ENCODE measurements at regions not wholly inside any gene's neighbourhood (a gene's known extent, or its start where the extent isn't known, plus 50 kb on each side); places are given as distances from the start of the nearest gene placed in this dataset.

DNA sequence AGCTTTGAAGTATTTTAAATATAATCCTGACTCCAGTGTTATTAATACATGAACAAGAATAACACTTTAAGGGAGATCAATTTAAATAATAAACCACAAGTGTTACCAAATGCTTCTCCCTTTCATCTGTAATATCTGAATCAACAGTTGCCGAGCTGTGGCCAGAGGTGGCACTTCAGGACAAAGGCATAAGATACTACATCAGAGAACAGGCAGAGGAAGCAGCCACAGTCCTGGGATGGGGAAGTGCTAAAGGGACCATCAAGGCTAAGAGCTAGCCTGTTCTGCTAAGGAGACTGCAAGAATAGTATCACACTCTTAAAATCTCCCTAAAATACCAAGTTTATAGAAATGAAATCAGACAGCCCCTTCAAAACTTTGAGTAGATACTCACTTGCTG, 378.2 kb upstream of the PRKCQ start:
- TF ChIP-seq EZH2phosphoT487 (IDR thresholded peaks at IDR 0.05; ENCODE audit: insufficient read depth, low read depth) (no peak), EZH2 (IDR thresholded peaks at IDR 0.05; ENCODE audit: insufficient read depth, poor library complexity, severe bottlenecking) (no peak)
- Histone ChIP-seq H3K36me3 (ENCODE audit: low read depth) (no peaks in the 10 kb centered on the region), H3K4me2 (ENCODE audit: unreplicated experiment) (no peak overlapping the region), H3K27ac (no peak overlapping the region), H3K9me3 (ENCODE audit: low read depth) (no peaks in the 10 kb centered on the region), H3F3A (ENCODE audit: insufficient read depth) (no peaks in the 10 kb centered on the region), H3K4me3 (no peak overlapping the region), H3K79me2 (ENCODE audit: insufficient read depth) (no peaks in the 10 kb centered on the region), H3K4me1 (ENCODE audit: insufficient read depth) (no peaks in the 10 kb centered on the region), H3K27me3 (replicated peaks; ENCODE audit: insufficient read depth) (no peaks in the 10 kb centered on the region), H3K9me2 (ENCODE audit: insufficient read depth) (no peaks in the 10 kb centered on the region), H2AFZ (no peak overlapping the region), H3K9ac (no peak overlapping the region), H4K20me1 (ENCODE audit: insufficient read depth) (no peaks in the 10 kb centered on the region)
- in situ Hi-C loops (cut with MboI) = no loop called here
- DNase-seq = no peak
- WGBS, 2 experiments (ENCODE audit: low coverage in 1 of 2, low lambda C conversion rate in 2 of 2, missing lambda C conversion rate in 2 of 2) = 23 to 32% methylated on average over 1 of the region's 1 CpG

DNA sequence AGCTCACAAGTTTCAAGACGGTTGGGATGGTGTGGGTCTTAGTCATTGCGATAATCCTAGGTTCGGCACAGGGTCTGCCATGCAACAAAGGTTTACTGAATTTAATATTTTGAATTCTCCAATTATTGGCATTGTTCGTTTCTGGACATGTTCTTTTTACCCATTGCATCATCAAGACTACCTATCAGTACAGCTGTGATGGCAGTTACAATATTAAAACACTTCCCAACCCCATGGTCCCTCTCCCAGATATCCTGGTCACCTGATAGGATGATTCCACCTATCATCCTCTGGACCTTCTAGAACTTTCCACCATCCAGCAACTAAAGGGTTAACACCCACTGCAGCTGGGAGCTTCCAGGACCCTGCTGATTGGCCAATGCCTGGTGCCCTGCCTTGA, 377.8 kb upstream of the PRKCQ start:
- H3K79me2 ChIP-seq (ENCODE audit: insufficient read depth) = no peaks in the 10 kb centered on the region
- no peaks in the 10 kb centered on the region for H3K4me1 ChIP-seq (ENCODE audit: insufficient read depth)
- H3K27me3 ChIP-seq (replicated peaks; ENCODE audit: insufficient read depth) = no peaks in the 10 kb centered on the region
- no peak overlapping the region for H3K4me2 ChIP-seq (ENCODE audit: unreplicated experiment)
- DNase-seq = no peak
- in situ Hi-C loops (cut with MboI) = no loop called here
- H3K4me3 ChIP-seq = no peak overlapping the region
- no peak overlapping the region for H3K9ac ChIP-seq
- TF ChIP-seq EZH2phosphoT487 (IDR thresholded peaks at IDR 0.05; ENCODE audit: insufficient read depth, low read depth) (no peak), EZH2 (IDR thresholded peaks at IDR 0.05; ENCODE audit: insufficient read depth, poor library complexity, severe bottlenecking) (no peak)
- H4K20me1 ChIP-seq (ENCODE audit: insufficient read depth) = no peaks in the 10 kb centered on the region
- no peak overlapping the region for H2AFZ ChIP-seq
- no peaks in the 10 kb centered on the region for H3F3A ChIP-seq (ENCODE audit: insufficient read depth)
- no peaks in the 10 kb centered on the region for H3K9me2 ChIP-seq (ENCODE audit: insufficient read depth)
- H3K9me3 ChIP-seq (ENCODE audit: low read depth) = no peaks in the 10 kb centered on the region
- no peak overlapping the region for H3K27ac ChIP-seq
- WGBS, 2 experiments (ENCODE audit: low coverage in 1 of 2, low lambda C conversion rate in 2 of 2, missing lambda C conversion rate in 2 of 2) = 35 to 36% methylated on average over 4 of the region's 4 CpGs
- no peaks in the 10 kb centered on the region for H3K36me3 ChIP-seq (ENCODE audit: low read depth)

DNA sequence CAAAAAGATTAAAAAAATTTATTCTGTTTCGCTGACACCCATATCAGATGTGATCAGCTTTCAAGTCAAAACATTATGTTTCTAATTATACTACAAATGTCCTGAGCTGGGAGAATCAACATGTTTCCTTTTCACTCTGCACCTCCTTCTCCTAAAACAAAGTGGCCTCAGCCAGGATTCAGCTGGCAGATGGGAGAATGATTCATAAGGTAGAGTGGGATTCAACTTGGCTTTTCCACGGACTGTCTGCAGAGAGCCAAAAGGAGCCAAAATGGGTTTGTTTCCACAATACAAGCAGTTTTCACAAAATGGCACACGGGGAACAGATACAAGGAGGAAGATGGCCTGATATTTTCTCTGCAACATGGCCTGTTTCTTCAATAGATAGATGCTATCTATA, 376.5 kb upstream of the PRKCQ start:
- H3K9ac ChIP-seq = no peak overlapping the region
- H3K36me3 ChIP-seq (ENCODE audit: low read depth) = no peaks in the 10 kb centered on the region
- no peaks in the 10 kb centered on the region for H3K4me1 ChIP-seq (ENCODE audit: insufficient read depth)
- TF ChIP-seq EZH2phosphoT487 (IDR thresholded peaks at IDR 0.05; ENCODE audit: insufficient read depth, low read depth) (no peak), EZH2 (IDR thresholded peaks at IDR 0.05; ENCODE audit: insufficient read depth, poor library complexity, severe bottlenecking) (no peak)
- H4K20me1 ChIP-seq (ENCODE audit: insufficient read depth) = no peaks in the 10 kb centered on the region
- H3K4me2 ChIP-seq (ENCODE audit: unreplicated experiment) = no peak overlapping the region
- no peaks in the 10 kb centered on the region for H3K79me2 ChIP-seq (ENCODE audit: insufficient read depth)
- no peak overlapping the region for H3K27ac ChIP-seq
- H3F3A ChIP-seq (ENCODE audit: insufficient read depth) = no peaks in the 10 kb centered on the region
- DNase-seq = no peak
- no peaks in the 10 kb centered on the region for H3K27me3 ChIP-seq (replicated peaks; ENCODE audit: insufficient read depth)
- in situ Hi-C loops (cut with MboI) = no loop called here
- no peaks in the 10 kb centered on the region for H3K9me2 ChIP-seq (ENCODE audit: insufficient read depth)
- H3K4me3 ChIP-seq = no peak overlapping the region
- WGBS, 2 experiments (ENCODE audit: low coverage in 1 of 2, low lambda C conversion rate in 2 of 2, missing lambda C conversion rate in 2 of 2) = 1 to 2% methylated on average over 3 of the region's 3 CpGs
- H3K9me3 ChIP-seq (ENCODE audit: low read depth) = no peaks in the 10 kb centered on the region
- H2AFZ ChIP-seq = no peak overlapping the region

DNA sequence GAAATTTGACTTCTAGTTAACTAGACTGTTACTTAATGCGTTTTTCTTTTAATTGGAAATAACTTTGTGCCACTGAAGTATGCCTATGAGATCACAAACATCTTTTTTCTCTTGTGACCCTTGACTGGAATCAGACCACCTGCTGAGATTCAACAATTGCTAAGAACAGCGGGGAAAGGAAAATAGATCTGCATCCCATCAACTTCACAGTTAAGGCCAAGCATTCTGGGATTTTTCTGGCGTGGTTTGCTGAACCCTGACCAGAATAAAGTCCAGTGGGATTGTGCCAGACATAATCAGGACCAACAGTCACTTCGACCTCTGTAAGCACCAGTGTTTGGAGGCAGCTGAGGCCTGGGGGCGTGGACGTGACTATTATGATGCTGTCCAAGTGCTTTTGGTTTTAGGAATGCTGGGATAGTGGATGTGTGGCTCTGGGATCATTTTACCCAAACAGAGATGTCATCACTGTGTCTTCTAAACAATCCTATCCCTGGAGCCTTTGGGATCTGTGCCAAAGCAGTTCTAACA, 373.3 kb upstream of the PRKCQ start:
- Histone ChIP-seq H3K79me2 (ENCODE audit: insufficient read depth) (no peaks in the 10 kb centered on the region), H3K9ac (no peak overlapping the region), H3K4me1 (ENCODE audit: insufficient read depth) (no peaks in the 10 kb centered on the region), H3K27ac (no peak overlapping the region), H3K9me2 (ENCODE audit: insufficient read depth) (no peaks in the 10 kb centered on the region), H3F3A (ENCODE audit: insufficient read depth) (no peaks in the 10 kb centered on the region), H2AFZ (no peak overlapping the region), H3K36me3 (ENCODE audit: low read depth) (no peaks in the 10 kb centered on the region), H3K9me3 (ENCODE audit: low read depth) (no peaks in the 10 kb centered on the region), H3K4me3 (no peak overlapping the region), H4K20me1 (ENCODE audit: insufficient read depth) (no peaks in the 10 kb centered on the region), H3K27me3 (replicated peaks; ENCODE audit: insufficient read depth) (no peaks in the 10 kb centered on the region), H3K4me2 (ENCODE audit: unreplicated experiment) (no peak overlapping the region)
- no peak for TF ChIP-seq EZH2phosphoT487 (IDR thresholded peaks at IDR 0.05; ENCODE audit: insufficient read depth, low read depth)
- TF ChIP-seq EZH2 (IDR thresholded peaks at IDR 0.05; ENCODE audit: insufficient read depth, poor library complexity, severe bottlenecking) = no peak
- WGBS, 2 experiments (ENCODE audit: low coverage in 1 of 2, low lambda C conversion rate in 2 of 2, missing lambda C conversion rate in 2 of 2) = 25 to 32% methylated on average over 6 of the region's 6 CpGs
- no peak for DNase-seq
- in situ Hi-C loops (cut with MboI) = no loop called here

DNA sequence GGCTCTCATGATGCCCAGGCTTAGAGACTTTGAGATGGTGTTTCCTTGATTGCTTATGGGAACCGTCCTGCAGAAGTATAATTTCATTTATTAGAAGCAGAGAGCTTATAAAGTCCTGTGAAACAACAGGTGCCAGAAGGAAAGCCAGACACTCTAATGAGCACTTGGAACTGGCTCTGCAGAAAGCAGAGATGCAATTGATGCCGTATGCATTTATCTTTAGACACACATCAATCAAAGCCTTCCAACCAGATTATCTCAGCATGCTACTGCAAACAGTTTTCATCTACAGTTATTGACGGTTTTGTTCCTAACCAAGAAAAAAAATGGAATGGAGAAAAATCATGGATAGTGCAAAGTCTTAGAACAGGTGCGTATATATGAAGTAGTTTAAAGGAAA, 371.7 kb upstream of the PRKCQ start:
- Histone ChIP-seq H3K79me2 (ENCODE audit: insufficient read depth) (no peaks in the 10 kb centered on the region), H3K9ac (no peak overlapping the region), H4K20me1 (ENCODE audit: insufficient read depth) (no peaks in the 10 kb centered on the region), H3F3A (ENCODE audit: insufficient read depth) (no peaks in the 10 kb centered on the region), H3K27ac (no peak overlapping the region), H3K27me3 (replicated peaks; ENCODE audit: insufficient read depth) (no peaks in the 10 kb centered on the region), H3K36me3 (ENCODE audit: low read depth) (no peaks in the 10 kb centered on the region), H3K4me2 (ENCODE audit: unreplicated experiment) (no peak overlapping the region), H3K4me1 (ENCODE audit: insufficient read depth) (no peaks in the 10 kb centered on the region), H3K9me3 (ENCODE audit: low read depth) (no peaks in the 10 kb centered on the region), H2AFZ (no peak overlapping the region), H3K9me2 (ENCODE audit: insufficient read depth) (no peaks in the 10 kb centered on the region), H3K4me3 (no peak overlapping the region)
- in situ Hi-C loops (cut with MboI) = no loop called here
- no peak for DNase-seq
- 25 to 30% methylated on average over 4 of the region's 4 CpGs for WGBS, 2 experiments (ENCODE audit: low coverage in 1 of 2, low lambda C conversion rate in 2 of 2, missing lambda C conversion rate in 2 of 2)
- TF ChIP-seq EZH2 (IDR thresholded peaks at IDR 0.05; ENCODE audit: insufficient read depth, poor library complexity, severe bottlenecking) (no peak), EZH2phosphoT487 (IDR thresholded peaks at IDR 0.05; ENCODE audit: insufficient read depth, low read depth) (no peak)
